ENCODE measurements at regions not wholly inside any gene's neighbourhood (a gene's known extent, or its start where the extent isn't known, plus 50 kb on each side); places are given as distances from the start of the nearest gene placed in this dataset.

GRCh38 chr10:78770167-78771090 is 298.3 kb upstream of the ZMIZ1 start:
- no peak for TF ChIP-seq RFX5 (IDR thresholded peaks at IDR 0.05; ENCODE audit: low read length)
- TF ChIP-seq, protein P1, sequence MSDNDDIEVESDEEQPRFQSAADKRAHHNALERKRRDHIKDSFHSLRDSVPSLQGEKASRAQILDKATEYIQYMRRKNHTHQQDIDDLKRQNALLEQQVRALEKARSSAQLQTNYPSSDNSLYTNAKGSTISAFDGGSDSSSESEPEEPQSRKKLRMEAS (IDR thresholded peaks at IDR 0.05; ENCODE audit: low read depth): no peak
- TF ChIP-seq NRF1 (IDR thresholded peaks at IDR 0.05; ENCODE audit: low read depth, low read length): no peak
- TF ChIP-seq TAF1 (IDR thresholded peaks at IDR 0.05; ENCODE audit: borderline replicate concordance, low read depth, low read length): no peak
- TF ChIP-seq CTCF (IDR thresholded peaks at IDR 0.05): no peak
- no peak for TF ChIP-seq POLR2AphosphoS5 (IDR thresholded peaks at IDR 0.05; ENCODE audit: low read depth, low read length)
- no peak for TF ChIP-seq EZH2phosphoT487 (IDR thresholded peaks at IDR 0.05; ENCODE audit: borderline replicate concordance, low read depth)
- TF ChIP-seq, protein P2, sequence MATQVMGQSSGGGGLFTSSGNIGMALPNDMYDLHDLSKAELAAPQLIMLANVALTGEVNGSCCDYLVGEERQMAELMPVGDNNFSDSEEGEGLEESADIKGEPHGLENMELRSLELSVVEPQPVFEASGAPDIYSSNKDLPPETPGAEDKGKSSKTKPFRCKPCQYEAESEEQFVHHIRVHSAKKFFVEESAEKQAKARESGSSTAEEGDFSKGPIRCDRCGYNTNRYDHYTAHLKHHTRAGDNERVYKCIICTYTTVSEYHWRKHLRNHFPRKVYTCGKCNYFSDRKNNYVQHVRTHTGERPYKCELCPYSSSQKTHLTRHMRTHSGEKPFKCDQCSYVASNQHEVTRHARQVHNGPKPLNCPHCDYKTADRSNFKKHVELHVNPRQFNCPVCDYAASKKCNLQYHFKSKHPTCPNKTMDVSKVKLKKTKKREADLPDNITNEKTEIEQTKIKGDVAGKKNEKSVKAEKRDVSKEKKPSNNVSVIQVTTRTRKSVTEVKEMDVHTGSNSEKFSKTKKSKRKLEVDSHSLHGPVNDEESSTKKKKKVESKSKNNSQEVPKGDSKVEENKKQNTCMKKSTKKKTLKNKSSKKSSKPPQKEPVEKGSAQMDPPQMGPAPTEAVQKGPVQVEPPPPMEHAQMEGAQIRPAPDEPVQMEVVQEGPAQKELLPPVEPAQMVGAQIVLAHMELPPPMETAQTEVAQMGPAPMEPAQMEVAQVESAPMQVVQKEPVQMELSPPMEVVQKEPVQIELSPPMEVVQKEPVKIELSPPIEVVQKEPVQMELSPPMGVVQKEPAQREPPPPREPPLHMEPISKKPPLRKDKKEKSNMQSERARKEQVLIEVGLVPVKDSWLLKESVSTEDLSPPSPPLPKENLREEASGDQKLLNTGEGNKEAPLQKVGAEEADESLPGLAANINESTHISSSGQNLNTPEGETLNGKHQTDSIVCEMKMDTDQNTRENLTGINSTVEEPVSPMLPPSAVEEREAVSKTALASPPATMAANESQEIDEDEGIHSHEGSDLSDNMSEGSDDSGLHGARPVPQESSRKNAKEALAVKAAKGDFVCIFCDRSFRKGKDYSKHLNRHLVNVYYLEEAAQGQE (IDR thresholded peaks at IDR 0.05; ENCODE audit: low read depth, low read length): no peak
- no peak for TF ChIP-seq EP300 (IDR thresholded peaks at IDR 0.05; ENCODE audit: borderline replicate concordance in 1 of 2, low read depth in 1 of 2, low read length in 1 of 2)
- no peak for TF ChIP-seq CHD2 (IDR thresholded peaks at IDR 0.05; ENCODE audit: low read length, partially characterized antibody)
- TF ChIP-seq SMC3 (IDR thresholded peaks at IDR 0.05; ENCODE audit: low read depth, low read length): no peak
